ENCODE measurements at regions not wholly inside any gene's neighbourhood (a gene's known extent, or its start where the extent isn't known, plus 50 kb on each side); places are given as distances from the start of the nearest gene placed in this dataset.

DNA sequence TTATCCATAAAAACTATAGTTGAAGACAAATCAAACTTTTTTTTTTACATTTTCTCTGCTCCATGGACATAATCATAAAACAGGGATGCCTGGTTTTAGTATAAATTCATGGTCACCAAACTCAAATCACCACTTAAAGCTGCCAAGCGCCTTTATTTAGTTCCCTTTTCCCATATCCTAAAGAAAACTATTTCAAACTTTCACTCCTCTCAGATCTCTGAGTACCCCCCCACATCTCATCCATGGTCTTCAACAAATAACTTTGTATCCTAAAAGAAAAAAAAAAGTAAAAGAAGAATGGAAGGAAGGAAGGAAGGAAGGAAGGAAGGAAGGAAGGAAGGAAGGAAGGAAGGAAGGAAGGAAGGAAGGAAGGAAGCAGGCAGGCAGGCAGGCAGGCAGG, 1438.7 kb downstream of the C4orf33 start:
- H3K9me3 ChIP-seq, result no peaks in the 10 kb centered on the region
- no peak for ATAC-seq (ENCODE audit: insufficient number of reproducible peaks, low FRiP score, low read depth)
- no peaks in the 10 kb centered on the region for H3K36me3 ChIP-seq
- no peaks in the 10 kb centered on the region for H3K4me1 ChIP-seq (ENCODE audit: control insufficient read depth in 1 of 2, low read depth in 2 of 2)
- TF ChIP-seq, protein P1, sequence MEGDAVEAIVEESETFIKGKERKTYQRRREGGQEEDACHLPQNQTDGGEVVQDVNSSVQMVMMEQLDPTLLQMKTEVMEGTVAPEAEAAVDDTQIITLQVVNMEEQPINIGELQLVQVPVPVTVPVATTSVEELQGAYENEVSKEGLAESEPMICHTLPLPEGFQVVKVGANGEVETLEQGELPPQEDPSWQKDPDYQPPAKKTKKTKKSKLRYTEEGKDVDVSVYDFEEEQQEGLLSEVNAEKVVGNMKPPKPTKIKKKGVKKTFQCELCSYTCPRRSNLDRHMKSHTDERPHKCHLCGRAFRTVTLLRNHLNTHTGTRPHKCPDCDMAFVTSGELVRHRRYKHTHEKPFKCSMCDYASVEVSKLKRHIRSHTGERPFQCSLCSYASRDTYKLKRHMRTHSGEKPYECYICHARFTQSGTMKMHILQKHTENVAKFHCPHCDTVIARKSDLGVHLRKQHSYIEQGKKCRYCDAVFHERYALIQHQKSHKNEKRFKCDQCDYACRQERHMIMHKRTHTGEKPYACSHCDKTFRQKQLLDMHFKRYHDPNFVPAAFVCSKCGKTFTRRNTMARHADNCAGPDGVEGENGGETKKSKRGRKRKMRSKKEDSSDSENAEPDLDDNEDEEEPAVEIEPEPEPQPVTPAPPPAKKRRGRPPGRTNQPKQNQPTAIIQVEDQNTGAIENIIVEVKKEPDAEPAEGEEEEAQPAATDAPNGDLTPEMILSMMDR (IDR thresholded peaks at IDR 0.05), result no peak
- no peak for DNase-seq (ENCODE audit: low spot score)
- no peak overlapping the region for H3K4me3 ChIP-seq
- H3K27me3 ChIP-seq (replicated peaks; ENCODE audit: insufficient read depth), result no peaks in the 10 kb centered on the region
- H3K27ac ChIP-seq, result no peak overlapping the region

DNA sequence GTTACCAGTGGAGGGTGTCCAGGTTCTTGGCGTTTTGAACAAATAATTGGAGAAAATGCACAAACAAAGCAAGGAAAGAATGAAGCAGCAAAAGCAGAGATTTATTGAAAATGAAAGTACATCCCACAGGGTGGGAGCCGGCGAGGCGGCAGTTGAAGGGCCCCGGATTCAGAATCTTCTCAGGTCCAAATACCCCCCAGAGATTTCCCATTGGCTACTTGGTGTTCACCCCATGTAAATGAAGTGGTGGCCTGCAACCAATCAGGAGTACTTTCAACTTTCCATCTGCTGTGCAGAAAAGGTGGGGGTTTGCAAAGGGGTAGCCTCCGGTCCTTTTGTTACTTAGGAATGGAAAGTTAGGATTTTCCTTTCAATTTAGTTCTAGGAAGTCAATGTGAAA, 1447.0 kb downstream of the C4orf33 start:
- Histone ChIP-seq H3K4me3 (no peak overlapping the region), H3K4me1 (ENCODE audit: control insufficient read depth in 1 of 2, low read depth in 2 of 2) (no peaks in the 10 kb centered on the region), H3K36me3 (no peaks in the 10 kb centered on the region), H3K27ac (no peak overlapping the region), H3K9me3 (no peaks in the 10 kb centered on the region), H3K27me3 (replicated peaks; ENCODE audit: insufficient read depth) (no peaks in the 10 kb centered on the region)
- TF ChIP-seq, protein P1 (IDR thresholded peaks at IDR 0.05), result no peak
- DNase-seq (ENCODE audit: low spot score) (no peak), ATAC-seq (ENCODE audit: insufficient number of reproducible peaks, low FRiP score, low read depth) (no peak)

DNA sequence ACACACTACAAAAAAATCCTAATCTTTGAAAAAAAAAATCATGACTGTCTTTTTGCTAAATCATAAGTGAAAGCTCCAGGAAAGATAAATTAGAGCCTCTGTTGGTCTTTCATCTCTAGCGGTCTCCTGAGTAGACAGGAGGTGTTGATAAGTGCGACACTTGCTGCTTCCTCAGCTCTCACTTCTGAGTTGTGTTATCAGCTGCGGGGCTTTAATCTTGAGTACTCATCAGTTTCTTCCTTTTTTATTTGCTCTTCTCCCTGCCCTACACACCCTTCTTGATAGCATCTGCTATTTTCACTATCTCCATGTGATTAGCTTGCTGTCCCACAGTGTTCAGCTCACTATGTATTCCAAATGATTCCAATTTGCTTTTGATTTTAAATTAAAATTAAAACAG, 1449.2 kb downstream of the C4orf33 start:
- Histone ChIP-seq H3K4me1 (ENCODE audit: control insufficient read depth in 1 of 2, low read depth in 2 of 2) (no peaks in the 10 kb centered on the region), H3K36me3 (no peaks in the 10 kb centered on the region), H3K27me3 (replicated peaks; ENCODE audit: insufficient read depth) (no peaks in the 10 kb centered on the region), H3K9me3 (no peaks in the 10 kb centered on the region), H3K27ac (no peak overlapping the region), H3K4me3 (no peak overlapping the region)
- ATAC-seq (ENCODE audit: insufficient number of reproducible peaks, low FRiP score, low read depth) (no peak), DNase-seq (ENCODE audit: low spot score) (no peak)
- TF ChIP-seq, protein P1 (IDR thresholded peaks at IDR 0.05), result no peak

DNA sequence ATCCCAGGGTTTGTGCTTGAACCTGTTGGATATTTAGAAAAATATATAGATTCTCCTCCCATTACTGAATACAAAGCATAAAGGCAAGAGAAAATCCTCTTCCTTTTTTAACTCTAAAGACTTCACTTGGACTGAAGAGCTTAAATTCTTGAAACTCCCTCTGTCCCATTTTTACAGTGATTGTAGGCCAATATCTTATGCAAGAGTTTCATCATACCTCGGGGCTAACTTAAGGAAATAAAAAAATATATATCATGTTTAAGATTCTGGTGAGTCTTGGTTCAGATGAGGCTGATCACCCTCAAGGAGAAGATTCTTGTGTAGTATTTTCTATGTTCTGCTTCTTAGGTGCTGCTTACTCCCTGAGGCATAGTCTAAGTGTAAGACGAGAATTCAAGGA, 1449.6 kb downstream of the C4orf33 start:
- Histone ChIP-seq H3K4me1 (ENCODE audit: control insufficient read depth in 1 of 2, low read depth in 2 of 2) (no peaks in the 10 kb centered on the region), H3K27me3 (replicated peaks; ENCODE audit: insufficient read depth) (no peaks in the 10 kb centered on the region), H3K9me3 (no peaks in the 10 kb centered on the region), H3K4me3 (no peak overlapping the region), H3K27ac (no peak overlapping the region), H3K36me3 (no peaks in the 10 kb centered on the region)
- ATAC-seq (ENCODE audit: insufficient number of reproducible peaks, low FRiP score, low read depth) (no peak), DNase-seq (ENCODE audit: low spot score) (no peak)
- TF ChIP-seq, protein P1 (IDR thresholded peaks at IDR 0.05), result no peak

DNA sequence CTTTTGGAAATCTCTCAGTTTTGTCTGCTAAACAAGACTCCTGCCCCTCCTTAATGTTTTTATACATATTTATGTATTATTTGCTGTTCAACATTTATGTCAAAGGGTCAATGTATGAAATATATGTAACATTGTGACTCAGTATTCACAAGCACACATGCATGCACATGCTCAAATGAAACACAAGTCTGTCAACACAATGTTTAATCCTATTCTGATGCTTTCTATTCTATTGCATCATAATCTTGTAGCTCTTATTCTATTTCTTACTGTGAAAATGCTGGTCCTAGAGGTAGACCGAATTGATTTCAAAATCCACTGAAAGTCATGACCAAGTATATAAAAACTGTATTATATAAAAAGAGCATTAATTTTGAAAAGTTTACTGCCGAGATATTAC, 1463.3 kb downstream of the C4orf33 start:
- no peak for DNase-seq (ENCODE audit: low spot score)
- Histone ChIP-seq H3K9me3 (no peaks in the 10 kb centered on the region), H3K27me3 (replicated peaks; ENCODE audit: insufficient read depth) (no peaks in the 10 kb centered on the region), H3K4me1 (ENCODE audit: control insufficient read depth in 1 of 2, low read depth in 2 of 2) (no peaks in the 10 kb centered on the region), H3K27ac (no peak overlapping the region), H3K4me3 (no peak overlapping the region), H3K36me3 (no peaks in the 10 kb centered on the region)
- TF ChIP-seq, protein P1 (IDR thresholded peaks at IDR 0.05), result no peak
- ATAC-seq (ENCODE audit: insufficient number of reproducible peaks, low FRiP score, low read depth), result no peak

Data from thoracic aorta (tissue), 2 donors.